Osteoblast (primary cell): ENCODE measurements at regions not wholly inside any gene's neighbourhood (a gene's known extent, or its start where the extent isn't known, plus 50 kb on each side); places are given as distances from the start of the nearest gene placed in this dataset.

Source experiments
- DNase-seq: peaks from one replicate; pipeline ENCODE4 v3.0.0; 2011; ENCODE audit warnings: low spot score, mixed read lengths; ENCODE audit not compliant: insufficient read length; ENCODE audit errors: missing footprints
- H2AFZ ChIP-seq: 2 replicates; pipeline ENCODE4 v1.6.0; 2011; ENCODE audit warnings: mild to moderate bottlenecking, low read length
- H3K27ac ChIP-seq: 2 replicates; pipeline ENCODE4 v1.5.1; 2011; ENCODE audit warnings: mild to moderate bottlenecking, low read depth, low read length, moderate library complexity
- H3K27me3 ChIP-seq: 2 replicates; pipeline ENCODE4 v1.6.0; 2012; ENCODE audit warnings: mild to moderate bottlenecking, control low read depth, inconsistent platforms, low read length, moderate library complexity; ENCODE audit not compliant: insufficient read depth
- H3K36me3 ChIP-seq: 2 replicates; pipeline ENCODE4 v1.5.1; 2011; ENCODE audit warnings: mild to moderate bottlenecking, low read length, control low read depth, moderate library complexity; ENCODE audit not compliant: insufficient read depth
- H3K4me1 ChIP-seq: 2 replicates; pipeline ENCODE4 v1.5.1; 2011; ENCODE audit warnings: mild to moderate bottlenecking, low read length, control low read depth, moderate library complexity; ENCODE audit not compliant: insufficient read depth
- H3K4me2 ChIP-seq: 2 replicates; pipeline ENCODE4 v1.6.0; 2011; ENCODE audit warnings: mild to moderate bottlenecking, low read length; ENCODE audit not compliant: insufficient read depth
- H3K4me3 ChIP-seq: fragments of 200-600 bp; sonication (generic); 3 replicates; pipeline ENCODE4 v1.5.1; 2012; ENCODE audit warnings: mild to moderate bottlenecking, low read length, inconsistent platforms; ENCODE audit not compliant: insufficient read depth
- H3K79me2 ChIP-seq: 2 replicates; pipeline ENCODE4 v1.6.0; 2012; ENCODE audit warnings: mild to moderate bottlenecking, low read length, control low read depth, inconsistent platforms; ENCODE audit not compliant: insufficient read depth
- H3K9me3 ChIP-seq: 2 replicates; pipeline ENCODE4 v1.5.1; 2011; ENCODE audit warnings: low read depth, low read length, control low read depth
- H4K20me1 ChIP-seq: 2 replicates; pipeline ENCODE4 v1.6.0; 2012; ENCODE audit warnings: mild to moderate bottlenecking, low read length, control low read depth; ENCODE audit not compliant: insufficient read depth
- TF ChIP-seq, protein P1 (sequence below): IDR thresholded peaks from 2 replicates; pipeline ENCODE4 v1.5.1; 2011; ENCODE audit warnings: mild to moderate bottlenecking, low read depth, low read length, moderate library complexity; ENCODE audit errors: extremely low read depth

- Histone ChIP-seq H3K4me2 (no peak overlapping the region), H3K4me3 (no peak overlapping the region), H3K27ac (no peak overlapping the region), H2AFZ (no peak overlapping the region), H3K36me3 (no peaks in the 10 kb centered on the region), H3K79me2 (no peaks in the 10 kb centered on the region), H3K27me3 (no peaks in the 10 kb centered on the region), H3K9me3 (peaks cover 3% of the 10 kb centered on the region), H4K20me1 (no peaks in the 10 kb centered on the region), H3K4me1 (no peaks in the 10 kb centered on the region)
- TF ChIP-seq, protein P1, sequence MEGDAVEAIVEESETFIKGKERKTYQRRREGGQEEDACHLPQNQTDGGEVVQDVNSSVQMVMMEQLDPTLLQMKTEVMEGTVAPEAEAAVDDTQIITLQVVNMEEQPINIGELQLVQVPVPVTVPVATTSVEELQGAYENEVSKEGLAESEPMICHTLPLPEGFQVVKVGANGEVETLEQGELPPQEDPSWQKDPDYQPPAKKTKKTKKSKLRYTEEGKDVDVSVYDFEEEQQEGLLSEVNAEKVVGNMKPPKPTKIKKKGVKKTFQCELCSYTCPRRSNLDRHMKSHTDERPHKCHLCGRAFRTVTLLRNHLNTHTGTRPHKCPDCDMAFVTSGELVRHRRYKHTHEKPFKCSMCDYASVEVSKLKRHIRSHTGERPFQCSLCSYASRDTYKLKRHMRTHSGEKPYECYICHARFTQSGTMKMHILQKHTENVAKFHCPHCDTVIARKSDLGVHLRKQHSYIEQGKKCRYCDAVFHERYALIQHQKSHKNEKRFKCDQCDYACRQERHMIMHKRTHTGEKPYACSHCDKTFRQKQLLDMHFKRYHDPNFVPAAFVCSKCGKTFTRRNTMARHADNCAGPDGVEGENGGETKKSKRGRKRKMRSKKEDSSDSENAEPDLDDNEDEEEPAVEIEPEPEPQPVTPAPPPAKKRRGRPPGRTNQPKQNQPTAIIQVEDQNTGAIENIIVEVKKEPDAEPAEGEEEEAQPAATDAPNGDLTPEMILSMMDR: no peak
- DNase-seq: no peak
Measured at GRCh38 chr2:51881673-51882072, 849.7 kb upstream of the NRXN1 start.

- no peaks in the 10 kb centered on the region for H3K79me2 ChIP-seq
- no peaks in the 10 kb centered on the region for H3K36me3 ChIP-seq
Measured at GRCh38 chr2:51880153-51880552, 848.2 kb upstream of the NRXN1 start.

DNA sequence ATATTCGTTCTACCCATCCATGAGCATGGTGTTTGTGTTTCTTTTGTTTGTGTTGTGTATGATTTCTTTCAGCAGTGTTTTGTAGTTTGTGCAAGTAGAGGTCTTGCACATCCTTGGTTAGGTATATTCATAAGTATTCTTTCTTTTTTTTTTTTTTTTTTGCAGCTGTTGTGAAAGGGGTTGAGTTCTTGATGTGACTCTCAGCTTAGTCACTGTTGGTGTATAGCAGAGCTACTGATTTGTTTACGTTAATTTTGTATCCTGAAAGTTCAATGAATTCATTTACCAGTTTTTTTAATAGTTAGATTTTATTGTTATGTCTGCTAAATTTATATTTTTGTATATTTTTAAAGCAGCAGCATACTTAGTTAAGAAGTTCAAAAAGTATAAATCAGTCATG, 834.4 kb upstream of the NRXN1 start:
- Histone ChIP-seq H3K4me1 (no peaks in the 10 kb centered on the region), H3K4me2 (no peak overlapping the region), H3K79me2 (no peaks in the 10 kb centered on the region), H3K4me3 (no peak overlapping the region), H3K27ac (no peak overlapping the region), H3K27me3 (no peaks in the 10 kb centered on the region), H3K36me3 (no peaks in the 10 kb centered on the region), H3K9me3 (no peaks in the 10 kb centered on the region), H2AFZ (no peak overlapping the region), H4K20me1 (no peaks in the 10 kb centered on the region)
- DNase-seq: no peak
- TF ChIP-seq, protein P1: no peak

More at GRCh38 chr2:51880153-51880552, 848.2 kb upstream of the NRXN1 start:
- Histone ChIP-seq H2AFZ (no peak overlapping the region), H3K9me3 (peaks cover 3% of the 10 kb centered on the region), H3K4me1 (no peaks in the 10 kb centered on the region), H3K27ac (no peak overlapping the region), H3K4me2 (no peak overlapping the region), H3K4me3 (no peak overlapping the region), H4K20me1 (no peaks in the 10 kb centered on the region), H3K27me3 (no peaks in the 10 kb centered on the region)
- TF ChIP-seq, protein P1: no peak
- DNase-seq: no peak

DNA sequence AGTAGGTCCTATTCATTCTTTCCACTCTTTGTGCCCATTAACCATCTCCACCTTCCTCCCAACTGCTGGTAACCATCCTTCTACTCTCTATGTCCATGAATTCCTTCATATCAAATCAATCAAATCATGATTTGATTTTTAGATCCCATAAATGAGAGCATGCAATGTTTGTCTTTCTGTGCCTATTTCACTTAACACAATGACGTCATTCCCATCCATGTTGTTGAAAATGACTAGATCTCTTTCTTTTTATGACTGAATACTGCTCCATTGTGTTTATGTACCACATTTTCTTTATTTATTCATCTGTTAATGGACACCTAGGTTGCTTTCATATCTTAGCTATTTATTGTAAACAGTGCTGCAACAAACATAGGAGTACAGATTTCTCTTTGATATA, 827.3 kb upstream of the NRXN1 start:
- DNase-seq: no peak
- H3K79me2 ChIP-seq: no peaks in the 10 kb centered on the region
- H4K20me1 ChIP-seq: no peaks in the 10 kb centered on the region
- H2AFZ ChIP-seq: no peak overlapping the region
- no peak overlapping the region for H3K27ac ChIP-seq
- TF ChIP-seq, protein P1: no peak
- no peak overlapping the region for H3K4me2 ChIP-seq
- H3K27me3 ChIP-seq: no peaks in the 10 kb centered on the region
- no peak overlapping the region for H3K4me3 ChIP-seq
- no peaks in the 10 kb centered on the region for H3K36me3 ChIP-seq
- H3K4me1 ChIP-seq: no peaks in the 10 kb centered on the region
- H3K9me3 ChIP-seq: no peaks in the 10 kb centered on the region
